ENCODE measurements at regions not wholly inside any gene's neighbourhood (a gene's known extent, or its start where the extent isn't known, plus 50 kb on each side); places are given as distances from the start of the nearest gene placed in this dataset.
A peak's percentile ranks its signal among the peaks of the same experiment; 100 is the strongest.

DNA sequence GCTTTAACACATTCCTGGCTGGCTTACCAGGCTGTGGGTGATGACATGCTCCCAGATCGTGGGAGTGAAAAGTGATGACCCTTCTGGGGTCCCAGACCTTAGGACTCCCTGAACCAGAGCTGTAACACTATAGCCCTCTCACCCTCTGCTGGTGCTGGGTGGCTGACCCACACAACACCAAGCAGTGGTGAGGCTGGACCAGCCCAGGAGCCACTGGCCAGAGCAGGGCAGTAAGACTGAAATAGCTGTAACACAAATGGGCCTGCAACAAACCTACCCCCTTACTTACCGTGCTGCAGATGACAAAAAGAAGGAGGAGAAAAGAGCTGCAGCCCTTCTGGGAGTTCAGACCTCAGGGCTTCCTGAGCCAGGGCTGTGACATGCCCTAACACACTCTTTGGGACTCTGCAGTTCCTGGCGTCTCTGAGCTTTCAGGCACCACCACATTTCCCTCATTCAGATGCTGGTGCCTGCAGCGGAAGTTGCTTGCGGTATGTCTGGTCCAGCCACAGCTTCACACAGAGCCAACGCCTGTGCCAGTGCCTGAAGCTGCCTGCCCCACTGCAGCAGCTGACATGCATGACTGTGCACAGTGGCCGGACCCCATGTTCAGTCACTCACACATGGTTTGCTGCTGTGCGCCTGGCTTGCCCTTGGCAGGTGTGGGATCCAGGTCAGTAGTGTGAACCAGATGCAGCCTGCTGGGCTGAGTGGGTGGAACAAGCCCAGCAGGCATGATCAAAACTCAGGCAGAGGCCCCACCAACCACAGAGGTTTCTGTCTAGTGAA, 1247.4 kb downstream of the EFNA5 start:
- H3K4me1 Mint-ChIP-seq, result no peaks in the 10 kb centered on the region
- H3K36me3 Mint-ChIP-seq, result no peaks in the 10 kb centered on the region
- no peaks in the 10 kb centered on the region for H3K27me3 Mint-ChIP-seq (ENCODE audit: low read depth in 3 of 3)
- H3K9me3 Mint-ChIP-seq, result peaks cover 0 to 3% (median under 1%) of the 10 kb centered on the region in 6 donors
- H3K4me3 Mint-ChIP-seq, result no peak overlapping the region
- H3K27ac Mint-ChIP-seq, result no peak overlapping the region
- peak in 1 of 3 donors; percentile 9 for DNase-seq

DNA sequence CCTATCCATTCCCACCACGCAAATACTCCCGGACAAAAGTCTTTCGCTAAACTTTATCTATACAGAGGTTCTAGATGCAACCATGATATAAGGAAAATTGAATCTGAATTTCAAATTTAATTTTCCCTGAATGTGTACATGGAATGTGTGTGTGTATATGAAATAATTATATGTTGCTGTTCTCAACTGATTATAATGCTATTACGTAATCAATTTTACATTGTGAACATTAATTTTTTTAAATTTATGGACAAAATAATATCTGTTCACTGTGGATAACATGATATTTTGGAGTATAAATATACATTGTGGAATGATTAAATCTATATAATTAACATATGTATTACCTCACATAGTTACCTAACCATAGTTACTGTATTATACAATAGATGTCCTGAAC, 1250.6 kb downstream of the EFNA5 start:
- peaks cover 0 to 4% (median 2%) of the 10 kb centered on the region in 3 donors for H3K27me3 Mint-ChIP-seq (ENCODE audit: low read depth in 3 of 3)
- no peaks in the 10 kb centered on the region for H3K36me3 Mint-ChIP-seq
- DNase-seq, result no peak
- H3K4me1 Mint-ChIP-seq, result no peaks in the 10 kb centered on the region
- peaks cover 0 to 12% (median 3%) of the 10 kb centered on the region in 6 donors for H3K9me3 Mint-ChIP-seq
- no peak overlapping the region for H3K27ac Mint-ChIP-seq
- H3K4me3 Mint-ChIP-seq, result no peak overlapping the region

DNA sequence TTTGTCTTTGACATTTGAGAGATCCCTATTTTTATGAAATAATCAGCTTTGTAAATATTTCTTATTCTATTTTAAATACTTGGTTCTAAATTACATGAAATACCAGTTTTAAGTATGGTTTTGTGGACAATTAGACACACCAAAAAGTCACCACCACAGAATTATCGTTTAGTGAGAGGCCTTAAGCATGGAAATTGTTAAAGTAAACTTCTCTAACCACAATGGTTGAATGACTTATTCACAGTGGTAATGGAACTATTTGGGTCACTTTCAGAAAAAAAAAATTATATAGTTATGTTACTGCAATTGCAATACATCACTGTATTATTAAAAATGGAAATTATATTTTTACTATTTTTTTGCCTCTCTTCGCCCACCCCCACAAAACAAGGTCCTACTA, 1252.5 kb downstream of the EFNA5 start:
- peaks cover 0 to 4% (median 2%) of the 10 kb centered on the region in 3 donors for H3K27me3 Mint-ChIP-seq (ENCODE audit: low read depth in 3 of 3)
- H3K27ac Mint-ChIP-seq, result no peak overlapping the region
- no peaks in the 10 kb centered on the region for H3K36me3 Mint-ChIP-seq
- no peaks in the 10 kb centered on the region for H3K4me1 Mint-ChIP-seq
- H3K4me3 Mint-ChIP-seq, result no peak overlapping the region
- no peak for DNase-seq
- peaks cover 0 to 12% (median 2%) of the 10 kb centered on the region in 6 donors for H3K9me3 Mint-ChIP-seq

DNA sequence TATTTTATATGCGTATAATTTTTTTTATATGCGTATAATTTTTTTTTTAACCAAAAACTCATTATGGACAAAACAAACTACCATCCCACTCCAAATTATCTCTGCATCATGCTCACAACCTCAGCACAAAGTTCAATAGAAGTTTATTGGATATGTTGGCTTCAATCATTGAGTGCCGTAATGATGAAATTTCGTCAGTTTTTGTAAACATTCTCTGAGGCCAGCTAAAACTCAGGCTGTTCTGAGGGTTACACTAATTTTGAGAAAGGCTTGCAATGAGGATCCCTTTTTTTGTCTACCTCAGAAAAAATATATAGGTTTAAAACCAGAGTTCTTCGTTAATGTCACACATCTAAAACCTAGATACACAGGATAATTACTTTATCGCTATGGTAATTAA, 1253.2 kb downstream of the EFNA5 start:
- H3K9me3 Mint-ChIP-seq, result peaks cover 0 to 15% (median 2%) of the 10 kb centered on the region in 6 donors
- no peak for DNase-seq
- H3K27me3 Mint-ChIP-seq (ENCODE audit: low read depth in 3 of 3), result peaks cover 0 to 4% (median 2%) of the 10 kb centered on the region in 3 donors
- no peaks in the 10 kb centered on the region for H3K4me1 Mint-ChIP-seq
- no peak overlapping the region for H3K4me3 Mint-ChIP-seq
- no peaks in the 10 kb centered on the region for H3K36me3 Mint-ChIP-seq
- H3K27ac Mint-ChIP-seq, result no peak overlapping the region

DNA sequence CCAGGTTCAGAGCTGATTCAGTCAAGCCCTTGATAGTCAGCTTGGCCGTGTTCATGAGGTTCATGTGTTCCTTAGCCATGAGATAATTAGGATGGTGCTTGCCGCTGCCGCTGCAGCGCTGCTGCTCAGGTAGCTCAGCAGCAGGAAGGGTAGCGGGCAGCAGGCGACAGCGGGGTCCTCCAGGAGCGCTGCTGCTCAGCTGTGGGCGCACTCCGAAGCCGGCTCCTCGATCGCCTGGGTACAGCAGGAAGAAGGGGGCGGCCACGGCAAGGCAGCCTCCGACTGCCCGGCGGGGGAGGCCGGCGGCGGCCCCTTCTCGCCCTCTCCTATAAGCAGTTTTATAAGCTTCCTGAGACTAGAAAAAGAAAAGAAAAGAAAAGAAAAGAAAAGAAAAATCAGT, 1253.6 kb downstream of the EFNA5 start:
- H3K4me3 Mint-ChIP-seq, result no peak overlapping the region
- DNase-seq, result no peak
- no peaks in the 10 kb centered on the region for H3K36me3 Mint-ChIP-seq
- H3K9me3 Mint-ChIP-seq, result peaks cover 0 to 15% (median 2%) of the 10 kb centered on the region in 6 donors
- no peaks in the 10 kb centered on the region for H3K4me1 Mint-ChIP-seq
- H3K27me3 Mint-ChIP-seq (ENCODE audit: low read depth in 3 of 3), result peaks cover 0 to 4% (median 2%) of the 10 kb centered on the region in 3 donors
- H3K27ac Mint-ChIP-seq, result no peak overlapping the region

DNA sequence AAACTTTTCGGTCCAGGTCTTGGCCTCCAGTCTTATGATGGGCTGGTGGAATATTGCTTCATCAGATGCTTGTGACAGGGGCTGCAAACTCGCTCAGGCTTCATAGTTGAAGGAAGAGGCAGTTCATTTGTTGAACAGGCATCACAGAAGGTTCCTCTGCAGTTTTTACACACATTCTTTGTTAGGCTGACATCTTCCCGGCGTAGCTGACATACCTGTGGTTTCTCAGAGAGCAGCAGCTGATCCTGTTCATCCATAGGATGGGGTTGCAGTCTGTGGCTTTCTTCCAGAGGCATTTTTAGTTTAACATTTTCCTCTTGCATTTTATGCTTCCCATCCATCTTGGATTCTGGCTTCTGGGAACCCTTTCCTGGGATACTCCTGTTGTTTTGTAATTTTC, 1255.2 kb downstream of the EFNA5 start:
- Mint-ChIP-seq H3K9me3 (peaks cover 0 to 15% (median 2%) of the 10 kb centered on the region in 6 donors), H3K4me3 (no peak overlapping the region), H3K4me1 (no peaks in the 10 kb centered on the region), H3K27ac (no peak overlapping the region), H3K36me3 (no peaks in the 10 kb centered on the region), H3K27me3 (ENCODE audit: low read depth in 3 of 3) (peaks cover 0 to 4% (median 2%) of the 10 kb centered on the region in 3 donors)
- no peak for DNase-seq

DNA sequence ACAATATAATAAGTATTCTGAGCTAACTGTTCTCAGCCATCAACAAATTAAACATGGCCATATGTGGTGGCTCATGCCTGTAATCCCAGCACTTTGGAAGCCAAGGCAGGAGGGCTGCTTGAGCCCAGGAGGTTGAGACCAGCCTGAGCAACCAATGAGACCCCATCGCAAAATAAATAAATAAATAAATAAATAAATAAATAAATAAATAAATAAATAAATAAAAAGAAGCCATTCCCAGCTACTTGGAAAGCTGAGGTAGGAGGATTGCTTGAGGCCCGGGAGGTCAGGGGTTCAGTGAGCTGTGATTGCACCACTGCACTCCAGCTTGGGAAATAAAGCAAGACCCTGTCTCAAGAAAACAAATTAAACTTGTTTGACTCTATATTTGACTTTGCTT, 1256.4 kb downstream of the EFNA5 start:
- no peak for DNase-seq
- H3K9me3 Mint-ChIP-seq, result peaks cover 0 to 15% (median 3%) of the 10 kb centered on the region in 6 donors
- H3K36me3 Mint-ChIP-seq, result no peaks in the 10 kb centered on the region
- H3K4me1 Mint-ChIP-seq, result no peaks in the 10 kb centered on the region
- peaks cover 0 to 4% (median 2%) of the 10 kb centered on the region in 3 donors for H3K27me3 Mint-ChIP-seq (ENCODE audit: low read depth in 3 of 3)
- H3K4me3 Mint-ChIP-seq, result no peak overlapping the region
- H3K27ac Mint-ChIP-seq, result no peak overlapping the region

DNA sequence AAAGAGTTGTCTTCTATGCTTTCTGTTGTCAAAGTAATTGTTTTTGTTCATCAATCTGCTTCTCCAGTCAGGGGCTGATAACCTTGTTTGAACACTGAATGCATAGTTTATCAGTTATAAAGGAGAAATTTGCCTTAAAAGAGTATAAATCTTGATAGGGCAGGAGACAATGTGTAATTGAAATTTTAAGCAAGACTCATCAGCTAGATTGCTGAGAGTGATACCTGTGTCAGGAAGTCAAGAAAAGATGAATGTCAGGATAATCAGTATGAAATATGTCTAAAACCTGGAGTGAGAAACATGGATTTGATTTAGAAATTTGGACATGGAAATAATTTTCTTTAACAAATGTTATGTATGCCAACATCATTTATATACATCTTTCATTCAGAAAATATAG, 1258.1 kb downstream of the EFNA5 start:
- Mint-ChIP-seq H3K4me3 (no peak overlapping the region), H3K27me3 (ENCODE audit: low read depth in 3 of 3) (peaks cover 0 to 4% (median 2%) of the 10 kb centered on the region in 3 donors), H3K36me3 (no peaks in the 10 kb centered on the region), H3K4me1 (no peaks in the 10 kb centered on the region), H3K9me3 (peaks cover 0 to 15% (median 3%) of the 10 kb centered on the region in 6 donors), H3K27ac (no peak overlapping the region)
- DNase-seq, result no peak

DNA sequence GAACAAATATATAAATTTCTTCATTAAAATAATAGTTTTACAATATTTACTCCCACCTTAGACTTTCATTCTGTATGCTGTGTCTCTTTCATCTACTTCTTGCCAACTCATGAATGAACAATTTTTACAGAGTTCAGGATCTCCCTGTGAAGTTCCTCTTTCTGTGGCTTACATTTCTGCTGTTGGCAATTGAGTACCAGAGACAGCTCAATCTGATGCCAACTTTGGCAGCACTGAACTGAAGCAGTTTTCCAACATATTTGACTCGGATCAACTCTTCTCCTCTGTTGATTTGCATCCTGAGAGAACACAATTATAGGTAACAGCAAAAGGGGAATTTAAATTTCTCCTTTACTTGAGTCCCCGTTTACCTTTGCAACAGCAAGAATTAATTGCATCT, 1262.2 kb downstream of the EFNA5 start:
- Mint-ChIP-seq H3K27me3 (ENCODE audit: low read depth in 3 of 3) (no peaks in the 10 kb centered on the region), H3K4me1 (no peaks in the 10 kb centered on the region), H3K27ac (no peak overlapping the region), H3K9me3 (peaks cover 0 to 3% (median under 1%) of the 10 kb centered on the region in 6 donors), H3K36me3 (no peaks in the 10 kb centered on the region), H3K4me3 (no peak overlapping the region)
- no peak for DNase-seq

DNA sequence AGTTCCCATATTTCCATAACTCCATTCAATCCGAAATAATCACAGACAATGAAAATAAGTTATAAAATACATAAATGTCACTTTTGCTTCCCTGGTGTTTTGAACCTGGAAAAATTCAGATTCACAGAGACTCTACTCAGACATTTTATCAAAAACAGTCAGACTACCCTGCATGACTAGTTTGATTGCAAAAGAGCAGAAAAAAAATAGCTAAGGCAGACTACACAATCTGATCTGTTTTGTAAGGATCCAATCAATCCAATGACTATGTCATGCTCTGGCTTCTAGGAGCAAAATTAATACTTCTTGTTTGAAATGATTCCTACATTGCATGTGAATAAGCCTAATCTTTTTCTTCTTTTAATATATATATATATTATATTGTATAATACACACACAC, 1262.6 kb downstream of the EFNA5 start:
- Mint-ChIP-seq H3K27ac (no peak overlapping the region), H3K4me1 (no peaks in the 10 kb centered on the region), H3K27me3 (ENCODE audit: low read depth in 3 of 3) (no peaks in the 10 kb centered on the region), H3K9me3 (peaks cover 0 to 3% (median under 1%) of the 10 kb centered on the region in 6 donors), H3K4me3 (no peak overlapping the region), H3K36me3 (no peaks in the 10 kb centered on the region)
- DNase-seq, result no peak

DNA sequence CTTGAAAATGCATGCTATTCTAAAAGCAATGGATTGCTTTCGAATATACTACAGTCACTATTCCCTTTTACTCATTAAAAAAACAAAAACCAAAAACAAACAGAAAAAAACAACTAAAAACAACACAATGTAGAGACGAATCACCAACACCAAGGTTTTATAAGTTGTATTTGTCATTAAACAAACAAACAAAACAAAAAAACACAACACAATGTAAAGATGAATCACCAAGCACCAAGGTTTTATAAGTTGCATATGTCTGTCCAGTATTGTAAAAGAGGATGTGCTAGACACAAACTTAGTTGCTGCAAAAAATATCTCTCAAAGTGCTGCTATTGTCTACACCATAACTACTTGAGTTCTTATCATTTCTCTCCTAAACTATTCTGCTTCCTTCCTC, 1269.2 kb downstream of the EFNA5 start:
- H3K9me3 Mint-ChIP-seq, result peaks cover 0 to 4% (median 1%) of the 10 kb centered on the region in 6 donors
- H3K27ac Mint-ChIP-seq, result no peak overlapping the region
- no peak overlapping the region for H3K4me3 Mint-ChIP-seq
- no peak for DNase-seq
- H3K27me3 Mint-ChIP-seq (ENCODE audit: low read depth in 3 of 3), result peaks cover 0 to 2% (median 0%) of the 10 kb centered on the region in 3 donors
- H3K36me3 Mint-ChIP-seq, result no peaks in the 10 kb centered on the region
- H3K4me1 Mint-ChIP-seq, result no peaks in the 10 kb centered on the region

DNA sequence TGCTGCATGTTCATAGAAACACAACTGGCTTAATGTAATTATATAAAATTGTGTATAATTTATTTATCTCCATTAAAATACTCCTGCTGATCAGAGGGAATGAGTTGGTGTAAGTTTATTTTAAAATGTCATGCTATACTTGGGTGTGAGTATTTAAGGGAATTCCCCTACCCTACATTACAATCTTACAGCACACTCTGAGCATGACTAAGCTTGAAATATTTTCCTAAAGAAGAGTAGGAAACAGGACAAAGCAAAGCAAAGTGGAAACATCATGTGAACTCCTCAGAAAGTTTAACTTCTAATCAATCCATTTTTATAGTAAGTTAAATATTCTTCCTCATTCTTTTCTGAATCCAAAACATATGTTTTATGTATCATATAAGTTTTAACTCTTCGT, 1271.3 kb downstream of the EFNA5 start:
- Mint-ChIP-seq H3K4me3 (no peak overlapping the region), H3K36me3 (no peaks in the 10 kb centered on the region), H3K27me3 (ENCODE audit: low read depth in 3 of 3) (peaks cover 0 to 2% (median 0%) of the 10 kb centered on the region in 3 donors), H3K4me1 (no peaks in the 10 kb centered on the region), H3K27ac (no peak overlapping the region), H3K9me3 (peaks cover 0 to 4% (median 1%) of the 10 kb centered on the region in 6 donors)
- no peak for DNase-seq

DNA sequence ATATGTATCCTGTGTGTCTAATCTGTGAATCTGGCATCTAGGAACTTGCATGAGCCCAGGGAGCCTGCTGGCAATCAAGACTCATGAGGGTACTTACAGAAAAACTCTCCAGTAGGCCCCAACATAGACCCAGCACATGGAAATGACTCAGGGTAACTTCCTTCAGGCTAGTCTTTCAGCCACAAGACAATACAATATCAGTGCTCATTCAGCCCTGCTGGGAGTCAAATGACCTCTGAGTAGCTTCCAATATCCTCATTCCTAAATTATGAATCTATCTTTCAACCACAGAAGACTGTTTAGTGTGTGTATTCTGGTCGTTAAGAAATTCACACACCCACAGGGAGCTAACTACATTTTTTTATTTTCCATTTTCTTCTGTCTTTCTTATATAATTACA, 1273.0 kb downstream of the EFNA5 start:
- peaks cover 0 to 2% (median 2%) of the 10 kb centered on the region in 3 donors for H3K27me3 Mint-ChIP-seq (ENCODE audit: low read depth in 3 of 3)
- H3K4me3 Mint-ChIP-seq, result no peak overlapping the region
- no peak for DNase-seq
- peaks cover 0 to 4% (median 3%) of the 10 kb centered on the region in 6 donors for H3K9me3 Mint-ChIP-seq
- H3K27ac Mint-ChIP-seq, result no peak overlapping the region
- no peaks in the 10 kb centered on the region for H3K4me1 Mint-ChIP-seq
- no peaks in the 10 kb centered on the region for H3K36me3 Mint-ChIP-seq

DNA sequence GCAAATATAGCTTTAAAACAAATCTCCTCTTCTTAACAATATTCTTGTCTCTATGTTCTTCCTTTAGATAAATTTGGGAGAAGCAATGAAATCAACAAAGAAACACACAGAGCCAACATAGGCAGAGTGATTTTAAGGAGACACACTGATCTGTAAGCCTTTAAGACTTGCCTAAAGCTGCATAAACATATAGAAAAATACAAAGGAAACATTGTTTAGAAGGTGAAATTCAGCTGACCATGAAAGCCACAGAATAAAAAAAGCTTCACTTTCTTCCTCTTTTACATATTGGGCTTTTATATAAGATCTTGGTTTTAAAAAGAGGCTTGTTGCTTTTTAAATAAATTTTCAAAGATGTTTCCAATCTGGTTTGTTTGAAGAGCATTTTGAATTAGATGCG, 1277.5 kb downstream of the EFNA5 start:
- Mint-ChIP-seq H3K27me3 (ENCODE audit: low read depth in 3 of 3) (peaks cover 0 to 2% (median 0%) of the 10 kb centered on the region in 3 donors), H3K9me3 (peaks cover 0 to 2% (median 0%) of the 10 kb centered on the region in 6 donors), H3K4me1 (no peaks in the 10 kb centered on the region), H3K36me3 (no peaks in the 10 kb centered on the region), H3K4me3 (no peak overlapping the region), H3K27ac (no peak overlapping the region)
- DNase-seq, result no peak

DNA sequence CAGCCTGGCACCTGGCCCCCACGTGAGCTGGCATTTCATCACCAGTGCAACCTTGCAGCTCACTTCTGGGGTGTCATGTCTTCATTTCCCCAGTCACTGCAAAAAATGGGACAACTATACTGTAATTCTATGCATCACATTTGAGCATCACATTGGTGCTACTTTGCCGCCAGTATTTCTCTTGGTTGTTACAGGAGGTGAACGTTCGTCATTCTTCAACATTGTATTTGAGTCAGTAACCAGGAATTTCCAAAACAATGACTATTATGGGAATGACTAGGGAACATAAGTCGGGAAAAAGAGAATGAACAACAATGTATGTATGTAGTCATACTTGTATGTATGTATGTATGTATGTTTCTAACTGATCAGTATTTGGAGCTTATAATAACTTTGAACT, 1278.0 kb downstream of the EFNA5 start:
- Mint-ChIP-seq H3K9me3 (peaks cover 0 to 2% (median 0%) of the 10 kb centered on the region in 6 donors), H3K4me3 (no peak overlapping the region), H3K27me3 (ENCODE audit: low read depth in 3 of 3) (peaks cover 0 to 2% (median 0%) of the 10 kb centered on the region in 3 donors), H3K27ac (no peak overlapping the region), H3K4me1 (no peaks in the 10 kb centered on the region), H3K36me3 (no peaks in the 10 kb centered on the region)
- DNase-seq, result no peak
